ENCODE measurements at regions not wholly inside any gene's neighbourhood (a gene's known extent, or its start where the extent isn't known, plus 50 kb on each side); places are given as distances from the start of the nearest gene placed in this dataset.
"Not testable (repeated sequence)": the region's sequence is repeated elsewhere in the genome, so short reads cannot be mapped to it uniquely, and the experiment has no call there.

DNA sequence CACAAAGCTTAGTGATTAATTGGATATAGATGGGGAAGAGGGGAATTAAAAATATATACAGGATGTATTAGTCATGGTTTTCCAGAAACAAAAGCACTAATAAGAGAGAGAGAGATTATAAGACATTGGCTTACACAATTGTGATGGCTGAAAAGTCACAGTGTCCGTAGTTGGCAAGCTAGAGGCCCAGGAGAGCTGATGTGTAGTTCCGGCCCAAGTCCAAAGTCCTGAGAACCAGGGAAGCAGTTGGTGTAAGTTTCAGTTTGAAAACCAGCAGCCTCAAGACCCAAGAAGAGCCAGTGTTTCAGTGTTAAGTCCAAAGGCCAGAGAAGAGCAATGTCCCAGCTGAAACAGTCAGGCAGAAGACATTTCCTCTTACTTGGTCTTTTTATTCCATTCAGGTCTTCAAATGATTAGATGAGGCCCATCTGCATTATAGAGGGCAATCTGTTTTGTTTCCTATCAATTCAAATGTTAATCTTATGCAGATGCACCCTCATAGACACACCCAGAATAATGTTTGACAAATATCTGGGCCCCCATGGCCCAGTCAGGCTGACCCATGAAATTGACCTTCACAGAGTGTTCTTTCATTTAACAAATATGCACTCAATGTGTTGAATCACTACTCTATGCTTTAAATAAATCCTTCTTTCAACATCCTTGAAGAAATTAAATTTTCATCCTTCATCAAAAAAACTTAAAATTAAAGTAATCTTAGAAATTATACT is 67.2 kb upstream of the DIO2 start:
- Mint-ChIP-seq H3K4me1 (no peaks in the 10 kb centered on the region), H3K36me3 (ENCODE audit: low read depth) (no peaks in the 10 kb centered on the region), H3K27ac (no peak overlapping the region), H3K9me3 (no peaks in the 10 kb centered on the region), H3K4me3 (no peak overlapping the region), H3K27me3 (ENCODE audit: low read depth) (no peaks in the 10 kb centered on the region)
- TF ChIP-seq, protein P1, sequence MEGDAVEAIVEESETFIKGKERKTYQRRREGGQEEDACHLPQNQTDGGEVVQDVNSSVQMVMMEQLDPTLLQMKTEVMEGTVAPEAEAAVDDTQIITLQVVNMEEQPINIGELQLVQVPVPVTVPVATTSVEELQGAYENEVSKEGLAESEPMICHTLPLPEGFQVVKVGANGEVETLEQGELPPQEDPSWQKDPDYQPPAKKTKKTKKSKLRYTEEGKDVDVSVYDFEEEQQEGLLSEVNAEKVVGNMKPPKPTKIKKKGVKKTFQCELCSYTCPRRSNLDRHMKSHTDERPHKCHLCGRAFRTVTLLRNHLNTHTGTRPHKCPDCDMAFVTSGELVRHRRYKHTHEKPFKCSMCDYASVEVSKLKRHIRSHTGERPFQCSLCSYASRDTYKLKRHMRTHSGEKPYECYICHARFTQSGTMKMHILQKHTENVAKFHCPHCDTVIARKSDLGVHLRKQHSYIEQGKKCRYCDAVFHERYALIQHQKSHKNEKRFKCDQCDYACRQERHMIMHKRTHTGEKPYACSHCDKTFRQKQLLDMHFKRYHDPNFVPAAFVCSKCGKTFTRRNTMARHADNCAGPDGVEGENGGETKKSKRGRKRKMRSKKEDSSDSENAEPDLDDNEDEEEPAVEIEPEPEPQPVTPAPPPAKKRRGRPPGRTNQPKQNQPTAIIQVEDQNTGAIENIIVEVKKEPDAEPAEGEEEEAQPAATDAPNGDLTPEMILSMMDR (IDR thresholded peaks at IDR 0.05; ENCODE audit: unreplicated experiment in 3 of 3), result no peak

DNA sequence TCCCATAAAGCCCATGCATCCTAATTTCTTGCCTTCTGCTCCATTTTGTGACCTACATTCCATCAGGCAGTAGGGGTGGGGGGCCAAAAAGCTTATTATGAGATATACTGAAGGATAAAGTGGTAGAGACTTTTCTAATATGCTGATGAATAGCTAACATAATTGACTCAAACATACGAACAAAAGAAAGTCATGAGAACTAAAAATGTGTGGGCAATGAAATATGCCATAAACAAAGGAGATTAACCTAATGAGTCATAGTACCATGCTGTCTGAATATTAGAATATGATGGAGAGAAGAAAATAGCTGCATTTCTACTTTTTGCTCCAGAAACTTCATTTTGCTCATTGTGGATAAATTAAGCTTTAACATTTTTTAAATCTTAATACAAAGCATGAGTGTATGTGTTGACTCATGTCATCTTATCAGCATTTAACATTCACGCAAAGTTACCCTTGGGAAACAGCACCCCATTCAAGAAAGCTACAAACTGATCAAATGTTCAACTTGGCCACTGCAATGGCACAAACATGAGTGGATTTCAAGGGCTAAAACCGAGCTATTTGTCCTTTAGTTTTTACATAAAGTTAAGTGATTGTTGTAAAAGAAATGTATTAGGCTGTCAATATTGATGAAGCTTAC is 64.0 kb upstream of the DIO2 start:
- TF ChIP-seq, protein P1 (IDR thresholded peaks at IDR 0.05; ENCODE audit: unreplicated experiment in 3 of 3), result no peak
- no peaks in the 10 kb centered on the region for H3K27me3 Mint-ChIP-seq (ENCODE audit: low read depth)
- no peak overlapping the region for H3K27ac Mint-ChIP-seq
- no peaks in the 10 kb centered on the region for H3K4me1 Mint-ChIP-seq
- H3K4me3 Mint-ChIP-seq, result no peak overlapping the region
- no peaks in the 10 kb centered on the region for H3K36me3 Mint-ChIP-seq (ENCODE audit: low read depth)
- no peaks in the 10 kb centered on the region for H3K9me3 Mint-ChIP-seq

DNA sequence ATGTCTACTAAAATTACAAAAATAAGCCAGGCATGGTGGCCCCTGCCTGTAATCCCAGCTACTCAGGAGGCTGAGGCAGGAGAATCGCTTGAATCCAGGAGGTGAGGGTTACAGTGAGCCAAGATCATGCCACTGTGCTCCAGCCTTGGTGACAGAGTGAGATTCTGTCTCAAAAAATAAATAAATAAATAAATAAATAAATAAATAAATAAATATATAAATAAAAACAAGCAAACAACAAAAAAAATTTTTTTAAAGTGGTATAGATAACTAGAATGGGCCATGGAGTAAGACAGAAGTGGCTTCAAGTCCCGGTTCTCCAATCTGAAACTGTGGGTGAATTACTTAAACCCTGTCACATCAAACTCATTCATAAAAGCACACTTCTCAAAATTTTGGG is 63.0 kb upstream of the DIO2 start:
- H3K27me3 Mint-ChIP-seq (ENCODE audit: low read depth); H3K4me1 Mint-ChIP-seq; H3K4me3 Mint-ChIP-seq; H3K36me3 Mint-ChIP-seq (ENCODE audit: low read depth); H3K9me3 Mint-ChIP-seq; H3K27ac Mint-ChIP-seq: not testable (repeated sequence)

DNA sequence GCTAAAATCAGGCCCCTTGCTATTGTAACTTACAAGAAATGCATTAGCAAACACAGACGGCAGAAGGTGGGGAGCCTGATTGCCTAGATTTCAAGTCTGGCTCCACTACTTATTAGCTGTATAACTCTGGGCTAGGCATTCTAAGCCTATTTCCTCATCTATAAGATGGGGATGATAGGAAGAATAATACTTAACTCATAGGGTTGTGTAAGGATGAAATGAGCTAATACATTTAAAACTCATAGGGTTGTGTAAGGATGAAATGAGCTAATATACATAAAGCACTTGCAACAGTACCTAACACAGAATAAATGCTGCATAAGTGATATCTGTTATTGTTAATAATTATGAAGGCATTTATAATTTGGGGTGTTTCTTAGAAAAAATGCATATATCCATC is 60.1 kb upstream of the DIO2 start:
- Mint-ChIP-seq H3K36me3 (ENCODE audit: low read depth) (no peaks in the 10 kb centered on the region), H3K27me3 (ENCODE audit: low read depth) (no peaks in the 10 kb centered on the region), H3K9me3 (no peaks in the 10 kb centered on the region), H3K4me3 (no peak overlapping the region), H3K27ac (no peak overlapping the region), H3K4me1 (no peaks in the 10 kb centered on the region)
- TF ChIP-seq, protein P1 (IDR thresholded peaks at IDR 0.05; ENCODE audit: unreplicated experiment in 3 of 3), result no peak

DNA sequence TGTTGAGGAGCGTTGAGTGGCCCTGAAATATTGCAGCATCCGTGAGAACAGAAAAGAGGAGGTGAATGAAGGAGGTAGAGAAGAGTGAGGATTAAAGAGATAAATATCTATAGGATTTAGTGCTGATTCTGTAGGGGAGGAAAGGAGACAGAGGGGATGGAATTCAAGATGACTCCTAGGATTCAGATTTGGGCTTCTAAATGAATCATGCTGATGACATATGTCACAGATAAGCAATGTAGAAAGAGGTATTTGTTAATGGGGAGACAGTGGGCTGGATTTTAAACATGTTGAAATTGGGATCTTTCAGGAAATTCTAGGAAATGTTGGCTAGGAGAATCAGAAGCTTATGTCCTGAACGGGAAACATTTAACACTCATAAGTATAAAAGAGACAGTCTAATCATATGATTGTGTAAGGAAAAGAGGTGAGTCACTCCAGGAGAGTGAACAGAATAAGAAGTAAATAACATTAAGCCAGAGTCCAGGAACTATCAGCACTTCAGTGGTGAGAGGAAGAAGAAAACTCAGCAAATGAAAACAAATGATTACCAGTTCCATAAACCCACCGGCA is 58.1 kb upstream of the DIO2 start:
- Mint-ChIP-seq H3K4me1 (no peaks in the 10 kb centered on the region), H3K36me3 (ENCODE audit: low read depth) (no peaks in the 10 kb centered on the region), H3K9me3 (no peaks in the 10 kb centered on the region), H3K27me3 (ENCODE audit: low read depth) (no peaks in the 10 kb centered on the region), H3K27ac (no peak overlapping the region), H3K4me3 (no peak overlapping the region)
- TF ChIP-seq, protein P1 (IDR thresholded peaks at IDR 0.05; ENCODE audit: unreplicated experiment in 3 of 3), result no peak

DNA sequence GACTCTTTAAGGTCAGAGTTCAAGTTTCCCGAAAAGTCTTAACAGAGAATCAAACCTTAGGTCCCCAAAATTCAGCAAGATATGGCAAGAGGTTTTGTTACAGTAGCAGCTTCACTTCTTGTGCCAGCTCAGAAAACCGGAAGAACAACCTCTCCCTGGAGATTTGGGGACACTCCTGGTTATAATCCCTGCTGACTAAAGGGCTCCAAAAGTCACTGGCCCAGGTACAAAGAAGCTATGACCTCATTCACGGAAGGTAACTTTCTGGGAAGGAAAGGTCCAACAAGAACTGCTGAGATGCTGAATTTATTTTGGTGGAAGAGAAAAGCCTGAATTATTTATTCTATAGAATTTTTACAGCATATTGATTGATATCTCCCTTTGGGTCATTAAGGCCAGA is 55.6 kb upstream of the DIO2 start:
- Mint-ChIP-seq H3K9me3 (no peaks in the 10 kb centered on the region), H3K4me3 (no peak overlapping the region), H3K27ac (no peak overlapping the region), H3K4me1 (no peaks in the 10 kb centered on the region), H3K27me3 (ENCODE audit: low read depth) (no peaks in the 10 kb centered on the region), H3K36me3 (ENCODE audit: low read depth) (no peaks in the 10 kb centered on the region)
- TF ChIP-seq, protein P1 (IDR thresholded peaks at IDR 0.05; ENCODE audit: unreplicated experiment in 3 of 3), result no peak

All from nephron (organoid).